Coronary artery (tissue), 2 donors: ENCODE measurements at regions not wholly inside any gene's neighbourhood (a gene's known extent, or its start where the extent isn't known, plus 50 kb on each side); places are given as distances from the start of the nearest gene placed in this dataset.

Experiments used
- DNase-seq: peaks from one replicate; pipeline ENCODE4 v3.0.0-alpha.2; 2017; ENCODE audit warnings: low spot score
- H3K27ac ChIP-seq, 2 donors: fragments of 200-600 bp; sonication (generic); one replicate each; pipeline ENCODE4 v1.5.1; 2016 to 2019
- H3K4me3 ChIP-seq: fragments of 200-600 bp; sonication (generic); 2 replicates; pipeline ENCODE4 v1.5.1; 2016; ENCODE audit warnings: mild to moderate bottlenecking, moderate library complexity
- CTCF ChIP-seq: fragments of 200-600 bp; sonication (generic); IDR thresholded peaks from one replicate; pipeline ENCODE4 v1.5.1; 2019; ENCODE audit warnings: antibody characterized with exemption

GRCh38 chr6:148287623-148288333 lies 54.9 kb upstream of the SASH1 start:
- no peak for DNase-seq
- H3K27ac ChIP-seq: no peak overlapping the region
- no peak for TF ChIP-seq CTCF
- H3K4me3 ChIP-seq: no peak overlapping the region

- H3K4me3 ChIP-seq: no peak overlapping the region
- H3K27ac ChIP-seq: no peak overlapping the region
- no peak for TF ChIP-seq CTCF
- DNase-seq: no peak
Measured at GRCh38 chr6:148288541-148288940, 54.1 kb upstream of the SASH1 start.

- DNase-seq: no peak
- H3K27ac ChIP-seq: no peak overlapping the region
- peak overlapping the region; percentile 37 for H3K4me3 ChIP-seq
- no peak for TF ChIP-seq CTCF
Measured at GRCh38 chr6:148289153-148289552, 53.5 kb upstream of the SASH1 start.

GRCh38 chr6:148291876-148292275 lies 50.8 kb upstream of the SASH1 start:
- no peak for TF ChIP-seq CTCF
- Histone ChIP-seq H3K4me3 (no peak overlapping the region), H3K27ac (peak overlapping the region; percentile 37 to 64)
- no peak for DNase-seq
